K562 (cell line): ENCODE measurements at regions not wholly inside any gene's neighbourhood (a gene's known extent, or its start where the extent isn't known, plus 50 kb on each side); places are given as distances from the start of the nearest gene placed in this dataset.

Experiments used
- ATAC-seq: fragments of 200-7000 bp; cut with Tn5 transposase; 3 replicates; pipeline ENCODE4 v1.9.1; 2020; ENCODE audit warnings: moderate library complexity
- BruUV-seq: library from RNA; stranded (reverse); fragments of 400-500 nt; replicated peaks from 2 replicates; lab custom pipeline; 2021; lab: Mats Ljungman, UMichigan
- CTCF ChIA-PET: fragments of 300-600 bp; formaldehyde crosslinking; extraction: SDS; loops from one replicate; lab custom pipeline; 2021; ENCODE audit warnings: low intra/inter-chr PET ratio; lab: Yijun Ruan, JAX
- POLR2A ChIA-PET: fragments of 300-600, 350-650 bp; sonication (Branson Sonifier 250); formaldehyde crosslinking; extraction: SDS; loops from one replicate; lab custom pipeline; 2021; ENCODE audit warnings: antibody characterized with exemption, inconsistent platforms; lab: Yijun Ruan, JAX
- DNase-seq, 4 experiments: peaks; one replicate each; pipeline versions ENCODE4 v3.0.0 to v3.0.0-alpha.2; 2011 to 2018; ENCODE audit warnings: low spot score in 3 of 4, mixed read lengths in 3 of 4; ENCODE audit errors: extremely low read depth in 1 of 4
- FAIRE-seq: peaks from 2 replicates; lab custom pipeline; 2011; peaks lifted over from hg19 to GRCh38; lab: Jason Lieb, UNC
- H2AFZ ChIP-seq: 2 replicates; pipeline ENCODE4 v1.6.0; 2011; ENCODE audit warnings: low read depth, low read length, control low read depth, inconsistent platforms
- H3K27ac ChIP-seq: fragments of 200-600 bp; 3 replicates; pipeline ENCODE4 v1.8.0; 2011; ENCODE audit warnings: low read depth, mild to moderate bottlenecking, control low read depth, inconsistent platforms, low read length, moderate library complexity, mixed read lengths; ENCODE audit errors: extremely low read depth
- H3K27me3 ChIP-seq, 2 experiments: fragments of 300-600 bp in 1 of 2; 2 replicates in 1 of 2; 3 replicates in 1 of 2; pipeline versions ENCODE4 v1.6.0 to v1.8.0; 2011; ENCODE audit warnings: inconsistent platforms in 2 of 2, low read length in 2 of 2, mild to moderate bottlenecking in 1 of 2, mixed read lengths in 1 of 2, moderate library complexity in 1 of 2; ENCODE audit not compliant: control insufficient read depth in 2 of 2, insufficient read depth in 2 of 2
- H3K36me3 ChIP-seq: fragments of 300-600 bp; 3 replicates; pipeline ENCODE4 v1.8.0; 2011; ENCODE audit warnings: mild to moderate bottlenecking, low read length, inconsistent platforms; ENCODE audit not compliant: control insufficient read depth, insufficient read depth
- H3K4me1 ChIP-seq, 2 experiments: fragments of 200-600 bp in 1 of 2; replicated peaks in 1 of 2; 2 replicates in 1 of 2; 3 replicates in 1 of 2; pipeline versions ENCODE4 v1.5.1 to v1.8.0; 2011; ENCODE audit warnings: inconsistent platforms in 2 of 2, low read length in 2 of 2, mild to moderate bottlenecking in 1 of 2, mixed read lengths in 1 of 2, moderate library complexity in 1 of 2; ENCODE audit not compliant: control insufficient read depth in 2 of 2, insufficient read depth in 2 of 2
- H3K4me2 ChIP-seq: 2 replicates; pipeline ENCODE4 v1.6.1; 2011; ENCODE audit warnings: low read length, control low read depth, inconsistent platforms, mixed read lengths; ENCODE audit not compliant: insufficient read depth
- H3K4me3 ChIP-seq: fragments of 200-600 bp; sonication (generic), shearing (Covaris generic); 2 replicates; pipeline ENCODE4 v1.5.1; 2016; ENCODE audit warnings: control low read depth, inconsistent platforms
- H3K79me2 ChIP-seq: fragments of 200-600 bp; 3 replicates; pipeline ENCODE4 v1.8.0; 2011; ENCODE audit warnings: low read length, inconsistent platforms; ENCODE audit not compliant: control insufficient read depth, insufficient read depth
- H3K9ac ChIP-seq, 2 experiments: 2 replicates each; pipeline versions ENCODE4 v1.6.0 to v1.6.1; 2011; ENCODE audit warnings: low read depth in 2 of 2, low read length in 2 of 2, control low read depth in 1 of 2, inconsistent platforms in 1 of 2, mild to moderate bottlenecking in 1 of 2, mixed read lengths in 1 of 2; ENCODE audit not compliant: insufficient read depth in 1 of 2
- H3K9me1 ChIP-seq: one replicate; pipeline ENCODE4 v1.6.0; 2011; ENCODE audit warnings: inconsistent platforms, mild to moderate bottlenecking, low read length, moderate library complexity; ENCODE audit not compliant: control insufficient read depth, insufficient read depth
- H3K9me3 ChIP-seq: replicated peaks from 2 replicates; pipeline ENCODE4 v1.5.1; 2011; ENCODE audit warnings: low read depth, low read length, inconsistent platforms; ENCODE audit not compliant: control insufficient read depth, insufficient read depth
- H4K20me1 ChIP-seq: replicated peaks from 2 replicates; pipeline ENCODE4 v1.6.1; 2011; ENCODE audit warnings: low read length, inconsistent platforms, mixed read lengths; ENCODE audit not compliant: control insufficient read depth, insufficient read depth
- CEBPB ChIP-seq: fragments of 450-650 bp; IDR thresholded peaks from 2 replicates; pipeline ENCODE4 v1.6.1; 2016; ENCODE audit warnings: missing genetic modification characterization, missing compliant biosample characterization
- MTA1 ChIP-seq: fragments of 450-650 bp; IDR thresholded peaks from 2 replicates; pipeline ENCODE4 v1.6.1; 2017; ENCODE audit warnings: borderline replicate concordance
- NCOA1 ChIP-seq: fragments of 450-650 bp; IDR thresholded peaks from 2 replicates; pipeline ENCODE4 v1.6.1; 2016; ENCODE audit warnings: low read depth
- NFYB ChIP-seq: IDR thresholded peaks from 2 replicates; pipeline ENCODE4 v1.6.1; 2011; ENCODE audit warnings: mild to moderate bottlenecking, moderate library complexity; ENCODE audit not compliant: insufficient read length; ENCODE audit errors: extremely low read depth
- NR2C1 ChIP-seq, 2 experiments: fragments of 450-650 bp; IDR thresholded peaks; 2 replicates each; pipeline ENCODE4 v1.6.1; 2017; ENCODE audit warnings: mild to moderate bottlenecking in 2 of 2, antibody characterized with exemption in 1 of 2, inconsistent platforms in 1 of 2, missing compliant biosample characterization in 1 of 2, missing genetic modification characterization in 1 of 2
- PPARD ChIP-seq: fragments of 250-450 bp; sonication (Bioruptor Pico); IDR thresholded peaks from 2 replicates; pipeline ENCODE4 v1.8.0; 2022; ENCODE audit warnings: inconsistent platforms, mild to moderate bottlenecking, moderate library complexity
- SIN3A ChIP-seq, 2 experiments: fragments of 150-350 bp in 1 of 2; IDR thresholded peaks; 2 replicates each; pipeline ENCODE4 v1.6.1; 2011 to 2016; ENCODE audit warnings: borderline replicate concordance in 2 of 2, low read depth in 2 of 2, low read length in 2 of 2, mild to moderate bottlenecking in 2 of 2, moderate library complexity in 2 of 2; ENCODE audit not compliant: control insufficient read depth in 1 of 2
- SRSF7 ChIP-seq: fragments of 200-400 bp; formaldehyde crosslinking; optimal IDR thresholded peaks from 2 replicates; pipeline ENCODE3; 2017; ENCODE audit warnings: mild to moderate bottlenecking, low read depth, low read length
- WGBS: fragments of 100-300 bp; shearing (Covaris generic); methylation state at CpG from one replicate; pipeline ENCODE4 v1.1.6; 2016; ENCODE audit warnings: low coverage, mixed read lengths; ENCODE audit not compliant: insufficient coverage; ENCODE audit errors: missing lambda C conversion rate; 5-methylcytosine and 5-hydroxymethylcytosine counted together
- in situ Hi-C: fragments of 300-500 bp; cut with MboI; formaldehyde crosslinking; loops from 4 replicates; pipeline ENCODE4 v1.15.0; 2018; ENCODE audit warnings: inconsistent platforms, mixed read lengths
- intact Hi-C: fragments of 100-400 bp; cut with micrococcal nuclease; formaldehyde crosslinking; loops from 2 replicates; pipeline ENCODE4 v1.14.2; 2022
- TF ChIP-seq, protein P1 (sequence below): fragments of 250-450 bp; sonication (Bioruptor Pico); IDR thresholded peaks from 2 replicates; pipeline ENCODE4 v1.8.0; 2021; ENCODE audit warnings: moderate library complexity, mild to moderate bottlenecking, inconsistent platforms
- TF ChIP-seq, protein P2 (sequence below): fragments of 450-650 bp; IDR thresholded peaks from 2 replicates; pipeline ENCODE4 v1.6.1; 2016; ENCODE audit warnings: mild to moderate bottlenecking
- TF ChIP-seq, protein P3 (sequence below): fragments of 250-450 bp; sonication (Bioruptor Pico); IDR thresholded peaks from 2 replicates; pipeline ENCODE4 v1.9.0; 2021; ENCODE audit warnings: mild to moderate bottlenecking, inconsistent platforms

DNA sequence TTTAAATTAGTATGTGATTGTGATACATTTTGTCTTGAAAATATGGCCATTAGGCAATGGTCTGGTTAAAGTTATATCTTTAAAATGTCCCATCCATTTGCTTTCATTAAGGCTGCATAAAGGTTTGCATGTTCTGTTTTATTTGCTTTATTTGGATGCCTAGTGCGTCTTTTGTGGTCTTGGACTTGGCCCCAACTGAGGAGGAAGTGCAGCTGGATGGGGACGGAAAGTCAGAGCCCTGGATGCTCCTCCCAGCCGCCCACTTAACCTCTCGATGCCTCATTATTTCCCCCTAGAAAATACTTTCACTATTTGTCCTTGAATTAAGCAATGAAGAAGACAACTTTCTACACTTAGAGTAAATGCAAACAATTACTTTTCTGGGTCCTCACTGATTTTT, 898.2 kb downstream of the MCTP2 start (continued):
- TF ChIP-seq, protein P1, sequence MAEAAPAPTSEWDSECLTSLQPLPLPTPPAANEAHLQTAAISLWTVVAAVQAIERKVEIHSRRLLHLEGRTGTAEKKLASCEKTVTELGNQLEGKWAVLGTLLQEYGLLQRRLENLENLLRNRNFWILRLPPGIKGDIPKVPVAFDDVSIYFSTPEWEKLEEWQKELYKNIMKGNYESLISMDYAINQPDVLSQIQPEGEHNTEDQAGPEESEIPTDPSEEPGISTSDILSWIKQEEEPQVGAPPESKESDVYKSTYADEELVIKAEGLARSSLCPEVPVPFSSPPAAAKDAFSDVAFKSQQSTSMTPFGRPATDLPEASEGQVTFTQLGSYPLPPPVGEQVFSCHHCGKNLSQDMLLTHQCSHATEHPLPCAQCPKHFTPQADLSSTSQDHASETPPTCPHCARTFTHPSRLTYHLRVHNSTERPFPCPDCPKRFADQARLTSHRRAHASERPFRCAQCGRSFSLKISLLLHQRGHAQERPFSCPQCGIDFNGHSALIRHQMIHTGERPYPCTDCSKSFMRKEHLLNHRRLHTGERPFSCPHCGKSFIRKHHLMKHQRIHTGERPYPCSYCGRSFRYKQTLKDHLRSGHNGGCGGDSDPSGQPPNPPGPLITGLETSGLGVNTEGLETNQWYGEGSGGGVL (CRISPR knock-in tag): no peak
- TF ChIP-seq, protein P2, sequence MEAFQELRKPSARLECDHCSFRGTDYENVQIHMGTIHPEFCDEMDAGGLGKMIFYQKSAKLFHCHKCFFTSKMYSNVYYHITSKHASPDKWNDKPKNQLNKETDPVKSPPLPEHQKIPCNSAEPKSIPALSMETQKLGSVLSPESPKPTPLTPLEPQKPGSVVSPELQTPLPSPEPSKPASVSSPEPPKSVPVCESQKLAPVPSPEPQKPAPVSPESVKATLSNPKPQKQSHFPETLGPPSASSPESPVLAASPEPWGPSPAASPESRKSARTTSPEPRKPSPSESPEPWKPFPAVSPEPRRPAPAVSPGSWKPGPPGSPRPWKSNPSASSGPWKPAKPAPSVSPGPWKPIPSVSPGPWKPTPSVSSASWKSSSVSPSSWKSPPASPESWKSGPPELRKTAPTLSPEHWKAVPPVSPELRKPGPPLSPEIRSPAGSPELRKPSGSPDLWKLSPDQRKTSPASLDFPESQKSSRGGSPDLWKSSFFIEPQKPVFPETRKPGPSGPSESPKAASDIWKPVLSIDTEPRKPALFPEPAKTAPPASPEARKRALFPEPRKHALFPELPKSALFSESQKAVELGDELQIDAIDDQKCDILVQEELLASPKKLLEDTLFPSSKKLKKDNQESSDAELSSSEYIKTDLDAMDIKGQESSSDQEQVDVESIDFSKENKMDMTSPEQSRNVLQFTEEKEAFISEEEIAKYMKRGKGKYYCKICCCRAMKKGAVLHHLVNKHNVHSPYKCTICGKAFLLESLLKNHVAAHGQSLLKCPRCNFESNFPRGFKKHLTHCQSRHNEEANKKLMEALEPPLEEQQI: no peak
- TF ChIP-seq NCOA1 (no peak), SRSF7 (no peak), MTA1 (no peak), PPARD (no peak)
- TF ChIP-seq, all 486 proteins: peak for 0

DNA sequence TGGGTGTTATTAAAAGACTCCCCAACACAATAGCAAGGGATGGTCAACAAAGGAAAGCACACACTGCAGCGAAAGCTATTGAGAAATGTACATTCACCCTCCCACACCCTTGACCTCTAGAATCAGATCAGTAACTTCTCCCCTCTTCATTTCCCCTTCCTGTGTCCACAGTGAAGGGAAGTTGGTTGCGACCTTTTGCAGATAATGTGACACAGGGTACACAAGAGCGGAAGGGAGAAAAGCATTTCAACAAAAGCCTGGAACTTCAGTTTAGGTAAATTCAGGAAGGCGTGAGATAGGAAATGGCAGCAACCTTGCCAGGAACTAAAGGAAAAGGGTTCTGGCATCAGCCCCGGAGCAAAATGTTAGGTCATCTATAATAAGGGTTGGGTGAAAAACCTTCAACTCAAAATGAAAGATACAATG, 899.8 kb downstream of the MCTP2 start:
- H3K4me2 ChIP-seq: no peak overlapping the region
- no peaks in the 10 kb centered on the region for H3K36me3 ChIP-seq
- DNase-seq (no peak), ATAC-seq (peak; percentile 31; the same call in 1 of the 3 replicates), FAIRE-seq (no peak)
- ChIA-PET CTCF (no interaction called here), POLR2A (no interaction called here)
- no peak overlapping the region for H2AFZ ChIP-seq
- BruUV-seq: no TSS peak
- WGBS: 32% methylated on average over 5 of the region's 5 CpGs
- H3K9me3 ChIP-seq: no peaks in the 10 kb centered on the region
- H3K4me3 ChIP-seq: no peak overlapping the region
- no peak overlapping the region for H3K9ac ChIP-seq
- no peaks in the 10 kb centered on the region for H4K20me1 ChIP-seq
- no peaks in the 10 kb centered on the region; a peak in 1 of 5 replicates for H3K4me1 ChIP-seq
- H3K9me1 ChIP-seq: no peaks in the 10 kb centered on the region
- H3K79me2 ChIP-seq: no peaks in the 10 kb centered on the region
- H3K27ac ChIP-seq: no peak overlapping the region
- in situ Hi-C loops: no loop called here
- no peaks in the 10 kb centered on the region for H3K27me3 ChIP-seq
- intact Hi-C loops: no loop called here
- TF ChIP-seq NFYB (no peak), NR2C1 (IDR thresholded peaks at IDR 0.05) (peak; percentile 51), NR2C1 (tag; IDR thresholded peaks at IDR 0.05) (no peak), CEBPB (0 out of 2 replicates have a peak, but pooled peaks have one; percentile 6), SIN3A (IDR thresholded peaks at IDR 0.05; ENCODE audit: borderline replicate concordance in 2 of 2, control insufficient read depth in 1 of 2, low read depth in 2 of 2, low read length in 2 of 2) (no peak)
- TF ChIP-seq, protein P3, sequence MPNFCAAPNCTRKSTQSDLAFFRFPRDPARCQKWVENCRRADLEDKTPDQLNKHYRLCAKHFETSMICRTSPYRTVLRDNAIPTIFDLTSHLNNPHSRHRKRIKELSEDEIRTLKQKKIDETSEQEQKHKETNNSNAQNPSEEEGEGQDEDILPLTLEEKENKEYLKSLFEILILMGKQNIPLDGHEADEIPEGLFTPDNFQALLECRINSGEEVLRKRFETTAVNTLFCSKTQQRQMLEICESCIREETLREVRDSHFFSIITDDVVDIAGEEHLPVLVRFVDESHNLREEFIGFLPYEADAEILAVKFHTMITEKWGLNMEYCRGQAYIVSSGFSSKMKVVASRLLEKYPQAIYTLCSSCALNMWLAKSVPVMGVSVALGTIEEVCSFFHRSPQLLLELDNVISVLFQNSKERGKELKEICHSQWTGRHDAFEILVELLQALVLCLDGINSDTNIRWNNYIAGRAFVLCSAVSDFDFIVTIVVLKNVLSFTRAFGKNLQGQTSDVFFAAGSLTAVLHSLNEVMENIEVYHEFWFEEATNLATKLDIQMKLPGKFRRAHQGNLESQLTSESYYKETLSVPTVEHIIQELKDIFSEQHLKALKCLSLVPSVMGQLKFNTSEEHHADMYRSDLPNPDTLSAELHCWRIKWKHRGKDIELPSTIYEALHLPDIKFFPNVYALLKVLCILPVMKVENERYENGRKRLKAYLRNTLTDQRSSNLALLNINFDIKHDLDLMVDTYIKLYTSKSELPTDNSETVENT (CRISPR knock-in tag): no peak
